ENCODE measurements at regions not wholly inside any gene's neighbourhood (a gene's known extent, or its start where the extent isn't known, plus 50 kb on each side); places are given as distances from the start of the nearest gene placed in this dataset.
"Not testable (repeated sequence)": the region's sequence is repeated elsewhere in the genome, so short reads cannot be mapped to it uniquely, and the experiment has no call there.

DNA sequence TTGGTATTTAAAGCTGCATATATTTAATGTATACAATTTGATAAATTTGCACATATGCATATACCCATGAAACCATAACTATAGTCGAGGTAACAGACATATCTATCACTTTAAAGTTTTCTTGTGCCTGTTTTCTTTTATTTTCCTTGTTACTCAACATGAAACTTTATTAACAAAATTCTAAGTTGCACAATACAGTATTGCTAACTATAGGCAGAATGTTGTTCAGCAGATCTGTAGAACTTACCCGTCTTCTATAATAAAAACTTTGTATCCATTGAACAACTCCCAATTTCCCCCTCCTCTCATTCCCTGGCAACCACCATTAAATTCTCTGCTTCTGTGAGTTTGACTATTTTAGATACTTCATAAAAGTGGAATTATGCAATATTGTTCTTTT lies 404.6 kb upstream of the KCND2 start:
- no peak for DNase-seq (ENCODE audit: low spot score in 2 of 2)
- no peaks in the 10 kb centered on the region for H3K36me3 ChIP-seq
- no peaks in the 10 kb centered on the region for H3K9me3 ChIP-seq
- H3K4me1 ChIP-seq: no peaks in the 10 kb centered on the region
- TF ChIP-seq POLR2AphosphoS5 (IDR thresholded peaks at IDR 0.05) (no peak), POLR2A (IDR thresholded peaks at IDR 0.05) (no peak)
- TF ChIP-seq, protein P1, sequence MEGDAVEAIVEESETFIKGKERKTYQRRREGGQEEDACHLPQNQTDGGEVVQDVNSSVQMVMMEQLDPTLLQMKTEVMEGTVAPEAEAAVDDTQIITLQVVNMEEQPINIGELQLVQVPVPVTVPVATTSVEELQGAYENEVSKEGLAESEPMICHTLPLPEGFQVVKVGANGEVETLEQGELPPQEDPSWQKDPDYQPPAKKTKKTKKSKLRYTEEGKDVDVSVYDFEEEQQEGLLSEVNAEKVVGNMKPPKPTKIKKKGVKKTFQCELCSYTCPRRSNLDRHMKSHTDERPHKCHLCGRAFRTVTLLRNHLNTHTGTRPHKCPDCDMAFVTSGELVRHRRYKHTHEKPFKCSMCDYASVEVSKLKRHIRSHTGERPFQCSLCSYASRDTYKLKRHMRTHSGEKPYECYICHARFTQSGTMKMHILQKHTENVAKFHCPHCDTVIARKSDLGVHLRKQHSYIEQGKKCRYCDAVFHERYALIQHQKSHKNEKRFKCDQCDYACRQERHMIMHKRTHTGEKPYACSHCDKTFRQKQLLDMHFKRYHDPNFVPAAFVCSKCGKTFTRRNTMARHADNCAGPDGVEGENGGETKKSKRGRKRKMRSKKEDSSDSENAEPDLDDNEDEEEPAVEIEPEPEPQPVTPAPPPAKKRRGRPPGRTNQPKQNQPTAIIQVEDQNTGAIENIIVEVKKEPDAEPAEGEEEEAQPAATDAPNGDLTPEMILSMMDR (IDR thresholded peaks at IDR 0.05): no peak
- H3K4me3 ChIP-seq: no peak overlapping the region
- intact Hi-C loops (cut with DNase I; ENCODE audit: low total_unique reads): no loop called here
- no peak overlapping the region for H3K27ac ChIP-seq
- H3K27me3 ChIP-seq: no peaks in the 10 kb centered on the region

DNA sequence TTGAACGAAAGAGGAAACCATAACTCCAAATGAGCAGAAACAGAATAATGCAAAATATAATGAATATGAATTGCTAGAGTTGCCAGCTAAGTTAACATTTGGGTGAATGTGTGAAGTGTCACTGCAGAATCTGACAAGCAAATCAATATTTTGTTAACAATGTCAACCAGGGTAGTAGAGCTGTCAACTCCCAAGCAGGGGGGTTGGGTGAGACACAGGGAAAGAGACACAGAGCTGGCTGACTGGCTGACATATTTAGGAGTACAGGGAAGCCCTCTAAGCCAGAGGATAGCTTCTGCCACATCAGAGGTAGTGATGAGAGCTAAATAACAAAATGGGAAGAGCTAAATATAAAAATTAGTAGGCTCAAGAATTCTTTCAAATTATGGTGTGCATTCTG lies 393.1 kb upstream of the KCND2 start:
- intact Hi-C loops (cut with DNase I; ENCODE audit: low total_unique reads): no loop called here
- H3K9me3 ChIP-seq: no peaks in the 10 kb centered on the region
- H3K27ac ChIP-seq: no peak overlapping the region
- no peaks in the 10 kb centered on the region for H3K36me3 ChIP-seq
- no peaks in the 10 kb centered on the region for H3K4me1 ChIP-seq
- H3K27me3 ChIP-seq: no peaks in the 10 kb centered on the region
- H3K4me3 ChIP-seq: no peak overlapping the region
- DNase-seq (ENCODE audit: low spot score in 2 of 2): no peak
- TF ChIP-seq, protein P1 (IDR thresholded peaks at IDR 0.05): no peak
- no peak for TF ChIP-seq POLR2AphosphoS5 (IDR thresholded peaks at IDR 0.05)
- no peak for TF ChIP-seq POLR2A (IDR thresholded peaks at IDR 0.05)

- Histone ChIP-seq H3K4me3 (no peak overlapping the region), H3K9me3 (no peaks in the 10 kb centered on the region), H3K27ac (no peak overlapping the region), H3K4me1 (no peaks in the 10 kb centered on the region), H3K36me3 (no peaks in the 10 kb centered on the region), H3K27me3 (no peaks in the 10 kb centered on the region)
- intact Hi-C loops (cut with DNase I; ENCODE audit: low total_unique reads): no loop called here
- TF ChIP-seq, protein P1 (IDR thresholded peaks at IDR 0.05): no peak
- TF ChIP-seq POLR2A (IDR thresholded peaks at IDR 0.05) (no peak), POLR2AphosphoS5 (IDR thresholded peaks at IDR 0.05) (no peak)
- DNase-seq (ENCODE audit: low spot score in 2 of 2): no peak
Observed at GRCh38 chr7:119886007-119886406, 387.0 kb upstream of the KCND2 start.

- H3K9me3 ChIP-seq; H3K4me1 ChIP-seq; DNase-seq (ENCODE audit: low spot score in 2 of 2); intact Hi-C loops (cut with DNase I; ENCODE audit: low total_unique reads); H3K4me3 ChIP-seq; H3K27ac ChIP-seq; H3K36me3 ChIP-seq; H3K27me3 ChIP-seq: not testable (repeated sequence)
Observed at GRCh38 chr7:119886525-119886924, 386.4 kb upstream of the KCND2 start.

DNA sequence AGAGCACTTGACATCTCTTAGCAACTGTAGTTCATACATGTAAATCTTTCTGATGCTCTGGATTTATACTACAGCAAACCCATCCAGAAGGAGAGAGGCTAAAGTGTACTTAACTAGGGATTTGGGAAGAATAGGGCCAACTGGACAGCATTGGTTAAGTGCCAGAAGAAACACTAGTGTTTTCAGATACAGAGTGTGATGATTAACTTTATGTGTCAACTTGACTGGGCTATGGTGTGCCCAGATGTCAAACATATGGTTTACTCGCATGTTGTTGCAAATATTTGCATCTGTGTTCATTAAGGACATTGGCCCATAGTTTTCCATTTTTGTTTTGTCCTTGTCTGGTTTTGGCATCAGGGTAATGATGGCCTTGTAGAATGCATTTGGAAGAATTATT lies 384.7 kb upstream of the KCND2 start:
- H3K9me3 ChIP-seq: no peaks in the 10 kb centered on the region
- TF ChIP-seq POLR2A (IDR thresholded peaks at IDR 0.05) (no peak), POLR2AphosphoS5 (IDR thresholded peaks at IDR 0.05) (no peak)
- TF ChIP-seq, protein P1 (IDR thresholded peaks at IDR 0.05): no peak
- no peak for DNase-seq (ENCODE audit: low spot score in 2 of 2)
- H3K27ac ChIP-seq: no peak overlapping the region
- no peak overlapping the region for H3K4me3 ChIP-seq
- H3K27me3 ChIP-seq: no peaks in the 10 kb centered on the region
- no peaks in the 10 kb centered on the region for H3K4me1 ChIP-seq
- H3K36me3 ChIP-seq: no peaks in the 10 kb centered on the region
- intact Hi-C loops (cut with DNase I; ENCODE audit: low total_unique reads): no loop called here

GRCh38 chr7:119890631-119891030 lies 382.3 kb upstream of the KCND2 start:
- intact Hi-C loops (cut with DNase I; ENCODE audit: low total_unique reads): no loop called here
- no peak overlapping the region for H3K27ac ChIP-seq
- H3K9me3 ChIP-seq: no peaks in the 10 kb centered on the region
- DNase-seq (ENCODE audit: low spot score in 2 of 2): no peak
- no peak overlapping the region for H3K4me3 ChIP-seq
- H3K36me3 ChIP-seq: no peaks in the 10 kb centered on the region
- no peaks in the 10 kb centered on the region for H3K27me3 ChIP-seq
- TF ChIP-seq, protein P1 (IDR thresholded peaks at IDR 0.05): no peak
- no peaks in the 10 kb centered on the region for H3K4me1 ChIP-seq

All from breast epithelium (tissue), 4 donors.